ENCODE measurements at regions not wholly inside any gene's neighbourhood (a gene's known extent, or its start where the extent isn't known, plus 50 kb on each side); places are given as distances from the start of the nearest gene placed in this dataset.

DNA sequence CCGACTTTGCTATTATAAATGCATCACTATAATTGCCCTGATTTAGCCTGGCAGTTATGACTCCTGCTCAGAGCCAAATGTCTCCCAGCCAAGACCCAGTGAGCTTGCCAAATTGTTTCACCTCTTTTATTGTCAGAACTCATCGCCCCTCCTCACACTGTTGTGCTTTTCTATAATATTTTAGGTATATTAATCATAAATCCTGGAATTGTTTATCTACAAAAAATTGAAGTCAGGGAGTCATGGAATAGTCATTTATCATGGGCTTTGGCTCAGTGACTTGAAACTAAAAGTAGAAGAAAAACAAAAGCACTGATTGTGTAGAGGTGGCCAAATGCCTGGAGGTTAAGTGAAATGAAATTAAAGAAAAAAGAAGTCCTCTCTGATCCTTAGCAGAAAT, 85.6 kb downstream of the PFDN4 start:
- no peak for TF ChIP-seq CTCF (IDR thresholded peaks at IDR 0.05)
- Histone ChIP-seq H3K36me3 (ENCODE audit: low read depth) (no peaks in the 10 kb centered on the region), H3K9me3 (no peaks in the 10 kb centered on the region), H3K4me3 (no peak overlapping the region), H3K4me1 (ENCODE audit: low read depth) (no peaks in the 10 kb centered on the region)
- ATAC-seq (no peak), DNase-seq (no peak)
- intact Hi-C loops (cut with DNase I, micrococcal nuclease), result no loop called here

DNA sequence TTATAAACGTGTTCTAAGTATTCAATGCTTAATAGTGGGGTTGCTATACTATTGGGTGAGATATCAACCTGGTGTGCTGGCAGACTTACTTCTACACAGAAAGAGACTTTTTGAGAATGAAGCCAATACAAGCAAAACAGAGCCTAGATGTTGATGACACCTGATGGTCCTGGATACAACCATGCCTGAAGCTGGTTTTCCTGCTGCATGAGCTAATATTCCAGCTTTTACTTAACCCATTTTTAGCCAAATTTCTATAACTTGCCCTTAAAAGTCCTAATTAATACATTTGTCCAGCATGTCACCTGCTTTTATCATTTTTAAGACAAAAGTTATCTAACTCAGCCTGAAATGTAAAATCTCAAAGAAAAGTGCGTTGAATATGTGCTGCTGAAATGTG, 86.2 kb downstream of the PFDN4 start:
- intact Hi-C loops (cut with DNase I, micrococcal nuclease), result no loop called here
- ATAC-seq, result no peak
- no peak for TF ChIP-seq CTCF (IDR thresholded peaks at IDR 0.05)

GRCh38 chr20:54295686-54296085, 87.8 kb downstream of the PFDN4 start:
- intact Hi-C loops (cut with DNase I, micrococcal nuclease), result no loop called here
- Histone ChIP-seq H3K9me3 (no peaks in the 10 kb centered on the region), H3K36me3 (ENCODE audit: low read depth) (no peaks in the 10 kb centered on the region), H3K4me3 (no peak overlapping the region), H3K4me1 (ENCODE audit: low read depth) (no peaks in the 10 kb centered on the region)
- ATAC-seq, result no peak
- no peak for DNase-seq
- no peak for TF ChIP-seq CTCF (IDR thresholded peaks at IDR 0.05)

More for the DNA sequence above, 86.2 kb downstream of the PFDN4 start:
- no peak overlapping the region for H3K4me3 ChIP-seq
- H3K36me3 ChIP-seq (ENCODE audit: low read depth), result no peaks in the 10 kb centered on the region
- DNase-seq, result no peak
- no peaks in the 10 kb centered on the region for H3K4me1 ChIP-seq (ENCODE audit: low read depth)
- no peaks in the 10 kb centered on the region for H3K9me3 ChIP-seq

DNA sequence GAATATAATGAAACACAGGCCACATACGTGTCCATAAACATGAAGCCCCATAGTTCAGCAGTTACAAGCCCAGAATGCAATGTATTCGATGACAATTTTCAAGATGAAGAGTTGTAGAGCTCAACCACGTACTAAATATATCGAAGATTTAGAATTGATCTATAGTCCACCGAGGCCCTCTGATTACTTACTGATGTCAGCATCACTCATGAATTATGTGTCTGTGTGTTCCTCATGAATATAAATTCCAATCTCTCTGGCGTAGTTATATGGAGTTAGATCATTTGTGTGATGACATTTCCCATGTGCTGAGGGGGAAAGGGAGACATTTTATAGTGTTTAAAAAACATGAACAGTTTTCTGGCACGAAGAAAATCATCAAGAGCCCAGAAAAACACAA, 97.5 kb downstream of the PFDN4 start:
- DNase-seq (no peak), ATAC-seq (no peak)
- Histone ChIP-seq H3K4me3 (no peak overlapping the region), H3K4me1 (ENCODE audit: low read depth) (no peaks in the 10 kb centered on the region), H3K36me3 (ENCODE audit: low read depth) (no peaks in the 10 kb centered on the region), H3K9me3 (no peaks in the 10 kb centered on the region)
- TF ChIP-seq CTCF (IDR thresholded peaks at IDR 0.05), result no peak
- intact Hi-C loops (cut with DNase I, micrococcal nuclease), result no loop called here

GRCh38 chr20:54306985-54307710, 99.3 kb downstream of the PFDN4 start:
- DNase-seq, result no peak
- Histone ChIP-seq H3K36me3 (ENCODE audit: low read depth) (no peaks in the 10 kb centered on the region), H3K9me3 (no peaks in the 10 kb centered on the region), H3K4me3 (no peak overlapping the region), H3K4me1 (ENCODE audit: low read depth) (no peaks in the 10 kb centered on the region)
- TF ChIP-seq CTCF (IDR thresholded peaks at IDR 0.05), result no peak
- intact Hi-C loops (cut with DNase I, micrococcal nuclease), result no loop called here
- no peak for ATAC-seq

GRCh38 chr20:54308804-54309203, 100.9 kb downstream of the PFDN4 start:
- intact Hi-C loops (cut with DNase I, micrococcal nuclease), result no loop called here
- no peaks in the 10 kb centered on the region for H3K36me3 ChIP-seq (ENCODE audit: low read depth)

More at GRCh38 chr20:54308804-54309203, 100.9 kb downstream of the PFDN4 start:
- Histone ChIP-seq H3K9me3 (no peaks in the 10 kb centered on the region), H3K4me1 (ENCODE audit: low read depth) (no peaks in the 10 kb centered on the region), H3K4me3 (no peak overlapping the region)
- ATAC-seq (no peak), DNase-seq (no peak)
- no peak for TF ChIP-seq CTCF (IDR thresholded peaks at IDR 0.05)

Measured in mucosa of descending colon (tissue), 3 donors.